ENCODE measurements at regions not wholly inside any gene's neighbourhood (a gene's known extent, or its start where the extent isn't known, plus 50 kb on each side); places are given as distances from the start of the nearest gene placed in this dataset.

DNA sequence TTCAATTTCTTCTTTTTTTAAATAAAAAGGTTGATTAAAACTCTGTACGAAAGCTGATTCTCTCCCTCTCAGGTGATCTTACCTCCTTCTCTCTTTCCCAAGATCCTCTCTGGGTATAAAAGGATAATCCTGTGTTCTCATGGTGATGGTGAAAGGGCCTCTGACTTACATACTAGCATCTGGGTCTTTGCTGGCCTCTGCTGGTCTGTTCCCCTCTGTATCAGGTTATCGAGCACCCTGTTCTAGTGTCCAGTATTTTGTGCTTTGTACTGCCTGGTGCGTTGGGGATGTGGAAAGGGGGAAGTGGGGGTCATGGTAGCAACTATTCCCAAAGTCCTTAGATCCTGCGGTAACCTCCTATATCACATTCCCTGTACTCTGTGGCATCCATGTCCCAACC, 328.9 kb downstream of the NR2F1-AS1 start:
- TF ChIP-seq POLR2A (IDR thresholded peaks at IDR 0.05) (no peak), CTCF (IDR thresholded peaks at IDR 0.05 in 8 of 11, conservative IDR thresholded peaks at IDR 0.05 in 3 of 11) (no peak), POLR2AphosphoS5 (IDR thresholded peaks at IDR 0.05) (no peak)

All from spleen (tissue), 7 donors.